ENCODE measurements at regions not wholly inside any gene's neighbourhood (a gene's known extent, or its start where the extent isn't known, plus 50 kb on each side); places are given as distances from the start of the nearest gene placed in this dataset.
A peak's percentile ranks its signal among the peaks of the same experiment; 100 is the strongest.

DNA sequence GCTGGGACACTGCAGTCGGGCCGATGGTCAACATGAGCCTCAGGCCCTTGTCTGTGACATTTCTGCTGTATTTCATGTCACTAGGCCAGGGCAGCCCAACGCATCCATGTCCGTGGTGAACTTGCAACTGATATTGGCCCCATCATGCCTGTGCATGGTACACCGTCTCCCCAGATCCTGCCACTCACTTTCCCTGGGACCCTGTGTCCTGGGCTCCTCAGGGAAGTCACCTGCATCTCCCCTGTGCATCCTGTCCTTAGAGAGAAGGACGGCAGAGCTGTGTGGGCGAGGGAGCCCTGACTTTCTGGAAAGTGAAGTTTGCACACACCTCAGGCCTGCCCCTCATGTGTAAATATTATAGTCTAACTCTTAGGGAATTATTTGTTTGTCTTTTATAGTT lies 123.3 kb downstream of the ACKR3 start:
- DNase-seq, result no peak

DNA sequence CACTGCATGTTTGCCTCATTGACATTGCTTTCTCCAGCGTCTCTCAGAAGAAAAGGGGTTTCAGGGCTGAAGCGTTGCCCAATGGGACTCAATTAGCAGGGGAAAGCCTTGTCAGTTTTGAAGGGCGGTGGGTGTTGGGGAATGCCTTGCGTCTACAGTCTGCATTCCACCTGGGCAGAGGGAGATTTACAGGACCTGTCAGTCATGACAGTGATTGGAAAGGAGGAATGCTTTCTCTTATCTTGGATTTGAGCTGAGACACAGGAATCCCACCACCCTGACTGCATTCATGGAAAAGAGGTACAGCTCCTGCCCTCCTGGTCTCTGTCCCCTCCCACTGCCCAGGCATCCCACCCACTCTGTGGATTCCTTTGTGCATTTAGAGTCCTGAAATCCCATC lies 123.9 kb downstream of the ACKR3 start:
- no peak for DNase-seq

DNA sequence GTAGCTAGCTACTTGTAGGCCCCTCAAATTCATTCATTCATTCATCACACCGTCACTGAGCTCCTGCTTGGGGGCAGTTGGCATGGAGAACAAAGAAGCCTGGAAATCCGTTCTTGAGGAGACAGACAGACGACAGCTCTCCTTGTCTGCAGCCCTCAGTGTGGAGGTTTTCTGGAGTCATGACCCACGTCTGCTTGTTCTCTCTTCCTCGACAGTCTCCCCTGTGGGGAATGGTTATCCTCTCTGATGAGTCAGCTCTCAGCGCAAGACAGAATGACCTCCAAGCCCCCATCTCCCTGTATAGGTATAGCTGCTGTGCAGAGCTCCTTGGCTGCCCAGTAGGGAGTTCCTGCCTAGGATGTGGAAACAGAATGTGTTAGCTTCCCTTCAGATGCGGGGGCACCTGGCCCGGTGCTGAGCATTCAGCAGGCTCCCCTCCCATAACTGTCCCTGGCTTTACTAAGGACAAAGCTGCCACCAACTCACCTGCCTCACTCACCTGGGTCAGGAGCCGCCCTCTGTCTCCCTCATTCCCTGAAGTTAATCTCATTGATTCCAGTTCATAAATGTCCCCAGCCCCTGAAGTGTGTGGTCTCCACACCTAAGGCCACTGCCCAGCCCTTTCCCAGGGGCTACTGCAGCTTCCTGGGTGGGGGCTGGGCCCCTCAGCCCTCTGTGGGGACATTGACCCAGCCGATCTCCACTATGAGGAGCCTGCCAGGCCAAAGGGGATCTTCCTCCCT lies 124.7 kb downstream of the ACKR3 start:
- no peak for DNase-seq

DNA sequence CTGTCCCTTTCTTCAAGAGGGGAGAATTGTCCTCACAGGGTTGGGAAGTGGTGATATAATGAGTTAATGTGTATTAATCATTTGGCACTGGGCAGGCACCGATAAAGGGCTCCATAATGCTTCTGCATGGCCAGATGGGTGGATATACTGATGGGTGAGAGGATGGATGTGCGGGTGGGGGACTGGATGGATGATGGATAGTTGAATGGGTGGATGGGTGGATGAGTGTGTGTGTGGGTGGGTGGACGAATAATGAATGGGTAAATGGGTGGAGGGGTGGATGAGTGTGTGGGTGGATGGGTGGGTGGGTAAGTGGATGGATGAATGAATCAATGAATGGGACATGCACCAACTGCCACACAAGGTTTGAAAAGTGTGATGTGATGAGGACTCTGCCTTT lies 127.2 kb downstream of the ACKR3 start:
- DNase-seq, result no peak

DNA sequence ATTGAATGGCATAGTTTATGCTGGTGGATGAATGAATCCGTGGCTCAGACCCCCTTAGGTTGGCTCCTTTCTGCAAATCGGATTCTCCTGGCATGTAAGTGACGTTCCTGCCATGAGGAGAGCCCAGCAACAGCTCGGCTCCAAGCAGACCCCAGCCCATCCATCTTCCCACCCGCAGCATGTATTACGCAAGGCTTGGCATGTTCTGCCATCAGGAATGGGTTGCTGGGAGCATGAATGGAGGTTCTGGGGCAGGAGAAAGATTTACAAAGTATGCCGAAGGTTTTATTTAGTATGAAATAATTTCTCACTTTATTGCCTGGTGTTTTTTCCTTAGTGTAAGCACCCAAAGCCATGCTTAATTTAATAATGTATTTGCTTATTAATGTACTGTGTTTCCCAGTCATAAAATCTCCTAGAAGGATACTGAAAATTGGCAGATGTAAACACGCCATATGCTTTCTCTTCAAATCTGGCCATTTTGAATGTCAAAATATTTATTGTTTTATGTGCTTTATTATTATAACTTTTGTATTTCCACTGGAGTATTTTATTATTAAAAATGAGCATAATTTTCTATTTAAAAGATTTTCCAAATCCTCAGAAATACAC lies 128.5 kb downstream of the ACKR3 start:
- no peak for DNase-seq

DNA sequence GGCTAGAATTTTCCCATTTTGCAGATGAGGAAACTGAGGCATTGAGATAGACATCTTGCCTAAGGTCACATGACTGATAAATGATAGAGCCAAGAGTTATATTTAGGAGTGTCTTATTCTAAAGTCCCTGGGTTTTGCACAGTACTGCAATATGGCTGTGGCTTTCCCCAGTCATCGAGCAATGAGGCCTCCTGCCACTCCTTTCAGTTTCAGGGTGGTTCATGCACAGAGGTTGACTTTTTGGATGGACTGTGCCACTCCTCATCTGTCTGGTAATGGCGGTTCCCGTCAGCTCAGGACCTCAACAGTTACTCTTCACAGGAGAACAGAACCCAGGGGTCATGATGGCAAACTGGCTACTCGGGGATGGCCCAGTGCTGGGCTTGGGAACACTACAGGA lies 131.1 kb downstream of the ACKR3 start:
- DNase-seq, result no peak

DNA sequence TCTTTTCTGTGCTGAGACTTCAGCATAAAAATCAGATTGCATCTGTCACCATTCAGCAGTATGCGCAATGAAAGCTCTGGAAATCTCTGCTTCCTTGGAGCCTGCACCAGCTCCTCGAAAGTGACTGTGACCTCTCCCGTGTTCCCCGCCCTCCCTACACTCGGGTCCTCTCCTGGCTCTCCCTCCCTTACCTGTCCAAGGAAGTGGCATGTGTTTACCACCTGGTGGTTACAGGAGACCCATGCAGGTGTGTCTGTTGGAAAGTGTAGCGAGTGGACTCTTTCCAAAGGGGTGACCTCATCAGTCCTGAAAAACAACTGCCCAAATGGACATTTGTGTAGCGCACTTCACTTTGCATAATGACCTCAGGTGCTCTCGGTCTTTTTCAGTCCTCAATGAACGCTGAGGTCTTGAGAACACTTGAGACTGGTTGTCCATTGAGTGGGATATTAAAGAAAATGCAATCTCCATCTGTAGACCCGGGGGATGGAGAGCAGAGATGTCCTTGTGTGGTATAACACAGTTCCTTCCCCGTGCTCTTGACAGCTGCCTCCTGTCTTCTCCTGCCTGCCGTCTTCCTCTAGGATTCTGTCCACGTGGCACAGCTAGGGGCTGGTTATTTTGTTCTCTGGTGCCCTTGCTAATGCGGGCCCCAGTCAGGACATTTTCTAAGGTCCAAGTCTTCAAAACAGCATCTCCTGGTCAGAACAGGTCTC lies 133.2 kb downstream of the ACKR3 start:
- DNase-seq, result peak; percentile 23

DNA sequence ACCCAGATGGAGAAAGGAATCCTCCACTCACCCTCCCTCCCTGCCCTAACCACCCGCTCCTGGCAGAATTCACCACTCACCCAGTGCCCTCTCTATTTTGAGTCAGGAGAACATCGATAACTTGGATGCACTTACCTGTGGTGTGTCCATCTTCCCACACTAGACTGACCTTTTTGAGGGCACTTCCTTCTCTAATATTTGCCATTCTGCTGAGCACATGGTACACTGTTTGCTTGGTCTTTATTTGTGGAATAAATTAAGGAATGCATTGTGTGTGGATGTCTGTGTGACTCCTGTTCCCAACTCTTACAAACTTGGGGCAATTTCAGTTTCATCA lies 133.7 kb downstream of the ACKR3 start:
- no peak for DNase-seq

DNA sequence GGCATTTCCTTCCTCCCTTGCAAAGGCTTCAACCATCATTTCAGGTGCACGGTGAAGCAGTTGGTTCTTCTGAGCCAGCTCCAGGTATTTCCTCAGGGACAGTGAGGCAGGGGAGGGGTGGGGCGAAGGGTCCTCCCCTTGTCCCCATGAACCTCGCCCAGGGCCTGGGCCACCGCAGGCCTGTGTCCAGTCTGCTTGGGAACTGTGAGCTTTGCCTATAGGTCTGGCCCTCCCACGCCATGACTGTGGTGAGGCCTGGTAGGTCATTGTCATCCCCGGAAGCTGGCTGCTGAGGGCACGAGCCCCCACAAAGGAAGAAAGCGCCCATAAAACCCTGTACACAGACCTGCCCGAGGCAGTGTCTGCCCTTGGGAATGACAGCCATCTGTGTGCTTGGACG lies 134.3 kb downstream of the ACKR3 start:
- DNase-seq, result peak; percentile 19

DNA sequence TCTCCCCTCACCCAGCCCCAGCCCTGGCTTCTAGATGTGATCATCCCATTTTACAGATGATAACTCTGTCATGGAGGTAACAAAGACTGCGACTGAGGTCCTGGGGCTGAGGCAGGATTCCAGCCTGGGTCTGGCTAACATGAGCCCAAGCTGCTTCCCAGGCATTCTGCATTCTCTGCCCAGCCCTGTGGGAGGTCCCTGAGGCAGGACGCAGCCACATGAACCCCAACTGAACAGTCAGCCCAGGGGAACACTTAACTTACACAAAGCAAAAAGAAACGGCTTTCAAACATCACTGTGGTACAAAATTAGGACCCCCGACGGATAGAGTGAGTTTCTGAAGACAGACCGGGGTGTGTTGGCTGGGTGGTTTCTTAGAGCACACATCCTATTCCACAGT lies 135.3 kb downstream of the ACKR3 start:
- peak; percentile 41 for DNase-seq

DNA sequence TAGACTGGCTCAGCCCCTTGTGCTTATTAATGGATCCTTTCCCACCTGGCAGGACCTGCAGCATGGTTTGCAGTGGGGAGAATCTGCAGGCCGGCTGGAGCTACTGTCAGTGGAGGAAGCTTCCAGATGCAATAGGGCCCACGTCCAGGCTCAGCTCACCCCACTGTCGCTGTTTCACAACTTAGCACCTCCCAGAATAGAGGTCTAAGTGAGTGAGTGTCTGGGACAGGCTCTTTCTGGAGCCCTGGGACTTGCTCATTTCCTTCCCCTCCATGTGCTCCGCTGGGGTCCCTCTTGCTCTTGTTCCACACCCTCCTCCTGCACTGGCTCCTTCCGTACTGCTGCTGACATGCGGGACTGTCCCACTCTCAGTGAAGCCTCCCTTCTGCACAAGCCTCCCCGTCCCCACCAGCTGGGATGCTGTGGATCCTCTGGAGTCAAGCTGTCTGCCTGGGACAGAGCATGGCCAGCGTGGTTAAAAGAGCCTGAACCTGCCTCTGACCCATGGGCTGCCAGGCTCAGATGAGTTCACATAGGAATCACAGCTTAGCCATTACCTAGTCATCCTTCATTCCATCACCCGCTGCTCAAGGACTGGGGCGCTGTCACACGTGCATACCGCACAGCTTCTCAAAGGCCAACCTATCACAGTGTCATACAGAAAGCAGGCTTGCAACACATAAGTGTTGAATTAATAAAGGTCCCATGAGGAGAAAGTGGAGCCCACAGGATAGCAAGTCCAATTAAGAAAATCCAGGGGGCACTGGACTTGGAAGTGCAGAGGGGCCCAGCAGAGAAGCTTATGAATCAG lies 135.9 kb downstream of the ACKR3 start:
- DNase-seq, result peak; percentile 39

DNA sequence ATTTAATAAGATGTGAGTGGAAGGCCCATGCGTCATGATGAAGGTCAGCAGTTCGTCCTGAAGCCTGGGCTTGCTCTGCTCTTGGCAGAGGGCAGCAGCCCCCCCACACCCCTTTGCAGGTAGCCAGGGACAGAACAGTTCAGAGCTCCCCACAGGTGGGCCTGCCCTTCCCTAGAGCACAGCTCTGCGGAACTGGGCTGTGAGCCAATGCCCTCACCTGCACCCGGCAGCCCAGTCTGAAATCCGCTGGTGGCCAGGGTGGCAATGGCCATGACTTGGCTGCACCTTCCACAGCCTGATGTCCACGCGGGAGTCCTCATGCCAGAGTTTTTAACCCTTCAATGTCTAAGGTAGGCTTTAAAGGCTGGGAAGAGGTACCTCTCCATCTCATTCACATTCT lies 136.7 kb downstream of the ACKR3 start:
- peak; percentile 11 for DNase-seq

DNA sequence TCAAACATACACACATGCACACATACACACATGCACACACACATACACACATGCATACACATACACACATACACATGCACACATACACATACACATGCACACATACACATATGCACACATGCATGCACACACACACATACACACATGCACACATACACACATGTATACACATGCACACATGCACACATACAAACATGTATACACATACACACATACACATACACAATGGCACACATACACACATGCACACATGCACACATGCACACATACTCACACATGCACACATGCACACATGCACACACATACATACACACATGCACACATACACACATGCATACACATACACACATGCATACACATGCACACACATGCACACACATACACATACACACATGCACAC lies 137.2 kb downstream of the ACKR3 start:
- DNase-seq, result peak; percentile 17

DNA sequence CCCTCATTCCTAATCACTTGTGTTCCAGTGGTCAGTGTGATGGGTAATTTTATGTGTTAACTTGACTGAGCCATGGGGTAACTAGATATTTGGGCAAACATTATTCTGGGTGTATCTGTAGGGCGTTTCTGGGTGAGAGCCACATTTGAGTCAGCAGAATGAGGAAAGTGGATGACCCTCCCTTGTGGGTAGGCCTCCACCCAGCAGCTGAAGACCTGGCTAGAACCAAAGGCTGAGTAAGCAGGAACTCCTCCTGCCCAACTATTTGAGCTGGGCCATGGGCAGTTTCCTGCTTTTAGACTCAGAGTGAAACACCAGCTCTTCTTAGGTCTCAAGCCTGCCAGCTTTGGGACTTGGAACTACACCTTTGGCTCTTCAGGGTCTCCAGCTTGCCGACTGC lies 141.8 kb downstream of the ACKR3 start:
- no peak for DNase-seq

DNA sequence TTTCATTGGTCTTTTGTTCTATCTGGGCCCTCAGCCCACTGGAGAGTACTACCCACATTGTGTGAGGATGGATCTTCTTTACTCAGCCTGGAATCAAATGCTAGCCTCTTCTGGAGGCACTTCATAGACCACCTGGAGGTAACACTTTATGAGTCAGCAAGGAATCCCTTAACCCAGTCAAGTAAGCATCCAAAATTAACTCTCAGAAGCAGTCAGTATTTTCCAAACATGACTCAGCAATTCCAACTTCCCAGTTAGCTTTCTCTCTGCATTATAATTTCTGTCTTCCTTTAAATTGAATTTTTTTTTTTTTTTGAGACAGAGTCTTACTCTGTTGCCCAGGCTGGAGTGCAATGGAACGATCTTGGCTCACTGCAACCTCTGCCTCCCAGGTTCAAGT lies 142.7 kb downstream of the ACKR3 start:
- no peak for DNase-seq

DNA sequence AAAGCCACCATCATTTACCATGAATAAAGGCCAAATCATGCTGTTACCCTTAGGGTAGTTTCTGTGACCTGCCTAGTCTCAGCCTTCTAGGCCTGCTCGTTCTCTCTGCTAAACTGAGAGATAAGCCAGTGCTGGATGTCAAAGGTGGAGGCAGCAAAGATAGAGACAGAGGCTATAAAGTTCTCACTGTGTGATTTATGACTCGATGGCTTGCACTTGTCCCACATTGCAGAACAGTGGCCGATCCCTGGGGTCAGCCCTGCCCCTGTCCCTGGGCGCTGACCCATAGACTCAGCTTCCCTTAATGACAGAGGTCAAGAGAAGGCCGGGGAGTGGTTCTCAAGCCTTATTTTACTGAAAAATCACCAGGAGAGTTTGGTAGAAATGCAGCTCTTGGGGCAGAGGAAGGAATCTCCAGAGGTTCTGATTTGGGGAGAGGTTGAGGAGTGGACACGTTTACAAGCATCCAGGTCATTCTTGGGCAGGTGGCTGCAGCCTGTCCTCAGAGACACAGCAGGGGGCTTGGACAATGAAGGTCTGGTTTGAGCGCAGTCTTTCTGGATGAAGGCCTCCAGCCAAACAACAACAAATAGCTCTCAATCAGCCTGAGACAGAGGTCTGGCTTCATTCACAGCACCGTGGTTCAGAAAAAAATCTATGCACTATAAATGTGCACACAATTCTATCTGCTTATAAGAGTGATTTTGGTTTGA lies 143.5 kb downstream of the ACKR3 start:
- no peak for DNase-seq

DNA sequence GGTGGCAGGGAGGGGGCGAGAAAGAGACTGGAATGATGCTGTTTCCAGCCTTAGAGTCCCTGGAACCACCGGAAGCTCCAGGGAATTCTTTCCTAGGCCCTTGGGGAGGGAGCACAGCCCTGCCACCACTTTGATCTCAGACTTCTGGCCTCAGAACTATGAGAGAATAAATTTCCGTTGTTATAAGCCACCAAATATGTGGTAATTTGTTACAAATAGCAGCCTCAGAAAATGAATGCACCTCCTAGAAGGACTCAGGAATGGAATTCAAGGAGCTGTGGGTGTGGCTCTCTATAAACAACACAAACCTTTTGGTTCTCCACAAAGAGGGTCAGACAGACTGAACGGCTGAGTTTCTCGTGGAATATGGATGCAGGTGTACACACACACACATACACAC lies 144.5 kb downstream of the ACKR3 start:
- DNase-seq, result no peak

DNA sequence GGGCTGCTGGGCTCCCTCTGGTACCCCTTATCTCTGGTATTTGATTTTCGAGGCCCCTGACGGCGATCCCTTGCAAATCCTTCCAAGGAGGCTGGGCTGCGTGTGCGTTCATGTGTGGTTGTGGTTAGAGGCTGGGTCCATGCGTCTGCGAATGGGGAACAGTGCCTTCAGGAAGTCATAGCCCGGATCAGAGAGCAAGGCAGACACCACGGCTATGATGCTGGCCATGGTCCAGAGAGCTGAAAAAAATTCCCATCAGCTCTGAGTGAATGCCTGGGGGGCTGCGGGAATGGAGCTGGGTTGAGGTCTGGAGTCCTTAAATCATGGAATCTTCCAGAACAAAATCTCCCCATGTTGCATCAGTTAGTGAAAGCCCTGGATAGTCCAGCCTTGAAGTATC lies 145.5 kb downstream of the ACKR3 start:
- DNase-seq, result no peak

DNA sequence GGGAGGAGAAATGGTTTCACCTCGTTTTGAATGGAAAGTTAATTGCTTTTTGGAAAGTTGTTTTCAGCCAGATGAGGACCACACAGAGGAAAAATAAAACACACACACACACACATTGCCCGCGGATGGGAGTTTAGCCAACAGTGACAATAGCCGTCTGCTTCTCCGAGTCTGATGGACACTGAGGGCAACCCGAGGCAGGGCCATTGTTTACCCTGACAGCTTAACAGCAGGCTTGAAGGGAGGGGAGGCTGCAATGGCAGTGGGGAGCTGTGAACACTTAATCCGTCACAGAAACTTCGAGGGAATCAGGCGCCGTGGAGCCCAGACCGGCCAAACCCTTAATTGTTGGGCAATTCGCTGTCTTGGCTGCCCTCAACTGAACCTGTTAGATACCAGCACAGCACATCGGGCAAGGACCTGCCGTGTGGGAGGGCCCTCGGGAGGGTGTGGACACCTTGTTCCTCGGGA lies 145.9 kb downstream of the ACKR3 start:
- no peak for DNase-seq

DNA sequence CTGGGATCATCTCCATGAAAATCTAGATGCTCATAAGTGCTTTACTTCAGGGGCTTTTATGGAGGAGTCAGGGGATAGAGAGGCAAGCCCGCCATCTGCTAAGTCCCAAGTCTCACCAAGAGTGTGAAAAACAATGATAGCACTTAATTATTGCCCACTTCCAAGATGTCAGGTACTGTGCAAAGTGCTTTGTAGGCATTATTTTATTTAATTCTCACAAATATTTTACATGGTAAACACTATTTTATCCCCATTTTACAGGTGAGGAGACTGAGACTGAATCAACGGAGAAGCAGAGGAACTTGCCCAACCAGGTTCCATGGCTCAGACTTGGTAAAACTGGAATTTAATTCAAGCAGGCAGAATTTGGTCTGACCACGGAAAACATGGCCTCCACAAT lies 147.5 kb downstream of the ACKR3 start:
- DNase-seq, result no peak

DNA sequence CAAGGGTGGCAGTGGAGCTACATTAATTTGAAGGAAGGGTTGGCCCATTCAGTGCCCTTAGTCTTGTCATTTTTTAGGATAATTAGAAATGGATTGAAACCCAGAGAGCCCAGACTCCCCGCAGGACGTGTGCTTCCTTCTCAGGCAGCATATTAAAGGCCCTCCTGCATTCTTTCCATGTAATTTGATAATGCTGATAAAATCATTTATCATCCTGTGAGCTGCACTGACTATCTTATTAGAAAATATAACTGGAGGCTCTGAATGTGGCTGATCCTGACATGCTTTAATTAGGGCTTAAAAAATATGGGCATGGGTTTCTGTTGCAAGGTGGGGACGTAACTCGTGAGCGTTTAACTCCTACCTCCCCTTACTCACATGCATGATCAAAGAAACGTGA lies 148.1 kb downstream of the ACKR3 start:
- no peak for DNase-seq

DNA sequence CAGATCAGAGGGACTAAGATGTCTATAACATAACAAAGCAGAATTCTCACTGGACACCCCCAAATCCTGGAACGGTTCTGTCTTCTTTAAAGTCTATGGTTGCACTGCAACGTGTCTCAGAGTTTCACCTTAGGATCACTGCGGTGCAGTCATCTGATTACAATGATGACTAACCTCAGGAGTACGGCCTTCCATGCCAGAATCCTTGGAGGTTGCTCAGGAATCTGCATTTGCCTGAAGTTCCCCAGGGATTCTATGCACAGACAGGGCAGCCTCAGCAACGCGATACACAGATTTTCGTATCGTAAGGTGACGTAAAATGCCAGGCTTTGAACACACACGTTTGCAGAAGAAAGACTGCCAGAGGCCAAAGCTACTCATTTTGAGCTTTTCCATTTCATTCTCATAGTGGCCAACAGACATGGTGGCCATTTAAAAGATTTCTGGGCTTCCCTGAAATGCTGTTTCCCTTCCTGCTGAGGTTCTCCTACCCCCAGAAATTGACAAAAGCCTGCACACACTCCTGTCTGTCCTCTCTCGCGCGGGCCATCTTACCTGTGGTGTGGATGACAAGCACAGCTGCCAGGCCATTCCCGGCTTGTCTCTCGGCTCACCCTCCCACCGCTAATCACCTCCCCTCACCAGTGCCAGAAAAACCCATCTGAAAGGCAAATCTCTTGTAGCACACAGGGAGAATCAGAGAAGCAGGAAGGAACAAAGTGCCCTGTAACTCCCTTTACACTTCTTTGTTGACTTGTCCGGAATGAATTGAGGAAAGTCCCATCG lies 148.8 kb downstream of the ACKR3 start:
- no peak for DNase-seq
